HepG2 (cell line): ENCODE measurements at regions not wholly inside any gene's neighbourhood (a gene's known extent, or its start where the extent isn't known, plus 50 kb on each side); places are given as distances from the start of the nearest gene placed in this dataset.
"Not testable (repeated sequence)": the region's sequence is repeated elsewhere in the genome, so short reads cannot be mapped to it uniquely, and the experiment has no call there.

Experiments used
- ATAC-seq: fragments of 200-7000 bp; cut with Tn5 transposase; 3 replicates; pipeline ENCODE4 v1.9.1; 2020; ENCODE audit warnings: mild to moderate bottlenecking, moderate library complexity
- BruUV-seq: library from RNA; stranded (reverse); fragments of 400-500 nt; replicated peaks from 2 replicates; lab custom pipeline; 2021; lab: Mats Ljungman, UMichigan
- CTCF ChIA-PET: fragments of 300-600 bp; formaldehyde crosslinking; extraction: SDS; loops from one replicate; lab custom pipeline; 2021; ENCODE audit warnings: low total read pairs, inconsistent platforms, low intra/inter-chr PET ratio; lab: Yijun Ruan, JAX
- POLR2A ChIA-PET: fragments of 350-600 bp; sonication (Branson Sonifier 250); formaldehyde crosslinking; loops from one replicate; lab custom pipeline; 2020; ENCODE audit warnings: antibody characterized with exemption, inconsistent platforms; lab: Yijun Ruan, JAX
- DNase-seq: peaks from one replicate; pipeline ENCODE4 v3.0.0-alpha.2; 2015; ENCODE audit warnings: low spot score
- FAIRE-seq: peaks from 3 replicates; lab custom pipeline; 2011; peaks lifted over from hg19 to GRCh38; lab: Jason Lieb, UNC
- H2AFZ ChIP-seq: one replicate; pipeline ENCODE4 v1.6.1; 2011; ENCODE audit warnings: low read length, inconsistent platforms
- H3K27ac ChIP-seq: fragments of 300-600 bp; 3 replicates; pipeline ENCODE4 v1.8.0; 2011; ENCODE audit warnings: mixed run types, mild to moderate bottlenecking, mixed read lengths, low read length, inconsistent platforms; ENCODE audit not compliant: insufficient read depth; ENCODE audit errors: extremely low read length
- H3K27me3 ChIP-seq, 2 experiments: fragments of 200-600 bp in 1 of 2; 2 replicates in 1 of 2; 3 replicates in 1 of 2; pipeline versions ENCODE4 v1.6.0 to v1.8.0; 2011; ENCODE audit warnings: low read length in 2 of 2, mild to moderate bottlenecking in 2 of 2, moderate library complexity in 2 of 2, inconsistent platforms in 1 of 2; ENCODE audit not compliant: insufficient read depth in 2 of 2, control insufficient read depth in 1 of 2
- H3K36me3 ChIP-seq, 2 experiments: fragments of 200-600 bp in 1 of 2; replicated peaks in 1 of 2; 2 replicates in 1 of 2; 3 replicates in 1 of 2; pipeline versions ENCODE4 v1.5.1 to v1.8.0; 2011; ENCODE audit warnings: low read length in 2 of 2, inconsistent platforms in 1 of 2; ENCODE audit not compliant: insufficient read depth in 2 of 2, control insufficient read depth in 1 of 2
- H3K4me1 ChIP-seq: 2 replicates; pipeline ENCODE4 v1.5.1; 2012; ENCODE audit warnings: low read length, inconsistent platforms; ENCODE audit not compliant: insufficient read depth
- H3K4me2 ChIP-seq: 2 replicates; pipeline ENCODE4 v1.6.0; 2011; ENCODE audit warnings: low read depth, low read length, inconsistent platforms
- H3K4me3 ChIP-seq, 3 experiments: fragments of 200-600 bp in 1 of 3; sonication (generic), shearing (Covaris generic) in 1 of 3; replicated peaks in 1 of 3; 2 replicates each; pipeline ENCODE4 v1.5.1; 2011 to 2016; ENCODE audit warnings: low read length in 3 of 3, inconsistent platforms in 2 of 3, low read depth in 2 of 3, mild to moderate bottlenecking in 2 of 3, control low read depth in 1 of 3, mixed read lengths in 1 of 3; ENCODE audit not compliant: insufficient read depth in 1 of 3
- H3K79me2 ChIP-seq: one replicate; pipeline ENCODE4 v1.6.1; 2011; ENCODE audit warnings: low read length, inconsistent platforms; ENCODE audit not compliant: insufficient read depth
- H3K9ac ChIP-seq: 2 replicates; pipeline ENCODE4 v1.6.0; 2011; ENCODE audit warnings: mild to moderate bottlenecking, low read depth, low read length, inconsistent platforms; ENCODE audit not compliant: insufficient read depth
- H3K9me3 ChIP-seq: 2 replicates; pipeline ENCODE4 v1.5.1; 2012; ENCODE audit warnings: mild to moderate bottlenecking, low read length
- H4K20me1 ChIP-seq: 2 replicates; pipeline ENCODE4 v1.6.0; 2011; ENCODE audit warnings: inconsistent platforms, mild to moderate bottlenecking, low read length, moderate library complexity; ENCODE audit not compliant: insufficient read depth
- ATF1 ChIP-seq: IDR thresholded peaks from 2 replicates; pipeline ENCODE4 v1.6.1; 2016; ENCODE audit warnings: mild to moderate bottlenecking, control low read depth
- BRCA1 ChIP-seq: sonication (generic); formaldehyde crosslinking; IDR thresholded peaks from 2 replicates; pipeline ENCODE4 v1.4.0; 2020; ENCODE audit warnings: missing genetic modification reagents
- CBFB ChIP-seq: sonication (generic); formaldehyde crosslinking; IDR thresholded peaks from 2 replicates; pipeline ENCODE4 v1.4.0; 2020; ENCODE audit warnings: missing genetic modification reagents
- FOXM1 ChIP-seq: sonication (generic); formaldehyde crosslinking; IDR thresholded peaks from 2 replicates; pipeline ENCODE4 v1.5.0; 2020; ENCODE audit warnings: missing genetic modification reagents
- WGBS: methylation state at CpG from one replicate; pipeline ENCODE4 v1.1.6; 2017; ENCODE audit warnings: low lambda C conversion rate; 5-methylcytosine and 5-hydroxymethylcytosine counted together
- in situ Hi-C: cut with HindIII; loops from 2 replicates; pipeline ENCODE4 v1.10.0; 2017; ENCODE audit warnings: low pct_unique_long_range_greater_than_20kb; ENCODE audit not compliant: extremely low pct_ligation_motif_present
- intact Hi-C: fragments of 100-400 bp; cut with micrococcal nuclease; formaldehyde crosslinking; loops from one replicate; pipeline ENCODE4 v1.10.0; 2022; ENCODE audit not compliant: unreplicated experiment
- TF ChIP-seq, protein P1 (sequence below): IDR thresholded peaks from 2 replicates; pipeline ENCODE4 v1.6.1; 2012; ENCODE audit warnings: low read depth, low read length, improper control_type of control experiment

DNA sequence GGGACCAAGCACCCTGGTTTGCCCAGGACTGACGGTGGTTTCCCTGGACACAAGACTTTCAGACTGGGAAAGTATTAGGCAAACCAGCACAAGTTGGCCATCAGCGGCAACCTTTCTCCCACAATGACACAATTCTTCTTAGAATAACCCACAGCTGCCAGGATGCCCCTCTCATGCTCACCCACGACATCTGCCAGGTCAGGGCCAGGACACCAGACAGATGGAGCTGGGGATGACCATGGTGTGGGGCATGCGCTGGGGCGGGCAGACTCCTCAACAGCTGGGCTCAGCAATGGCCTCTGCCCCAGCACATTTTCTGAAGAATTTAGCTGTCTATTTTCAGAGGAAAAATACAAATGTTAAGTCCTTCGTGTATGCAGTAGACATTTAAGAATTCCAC, 226.4 kb downstream of the FNDC1 start:
- Histone ChIP-seq H3K9ac (no peak overlapping the region), H3K36me3 (no peaks in the 10 kb centered on the region), H3K4me1 (no peaks in the 10 kb centered on the region), H3K27ac (no peak overlapping the region), H4K20me1 (no peaks in the 10 kb centered on the region), H3K4me2 (no peak overlapping the region), H3K27me3 (peaks cover 0 to 12% of the 10 kb centered on the region in 2 experiments; a peak in 2 of 5 replicates), H3K4me3 (no peak overlapping the region), H3K79me2 (no peaks in the 10 kb centered on the region), H3K9me3 (no peaks in the 10 kb centered on the region), H2AFZ (no peak overlapping the region)
- POLR2A ChIA-PET, result no interaction called here
- no peak for DNase-seq
- FAIRE-seq, result no peak
- WGBS, result 19% methylated on average over 6 of the region's 6 CpGs
- CTCF ChIA-PET, result no interaction called here
- TF ChIP-seq CBFB (CRISPR knock-in tag) (no peak), FOXM1 (no peak), ATF1 (CRISPR knock-in tag) (no peak), BRCA1 (no peak)
- TF ChIP-seq, protein P1, sequence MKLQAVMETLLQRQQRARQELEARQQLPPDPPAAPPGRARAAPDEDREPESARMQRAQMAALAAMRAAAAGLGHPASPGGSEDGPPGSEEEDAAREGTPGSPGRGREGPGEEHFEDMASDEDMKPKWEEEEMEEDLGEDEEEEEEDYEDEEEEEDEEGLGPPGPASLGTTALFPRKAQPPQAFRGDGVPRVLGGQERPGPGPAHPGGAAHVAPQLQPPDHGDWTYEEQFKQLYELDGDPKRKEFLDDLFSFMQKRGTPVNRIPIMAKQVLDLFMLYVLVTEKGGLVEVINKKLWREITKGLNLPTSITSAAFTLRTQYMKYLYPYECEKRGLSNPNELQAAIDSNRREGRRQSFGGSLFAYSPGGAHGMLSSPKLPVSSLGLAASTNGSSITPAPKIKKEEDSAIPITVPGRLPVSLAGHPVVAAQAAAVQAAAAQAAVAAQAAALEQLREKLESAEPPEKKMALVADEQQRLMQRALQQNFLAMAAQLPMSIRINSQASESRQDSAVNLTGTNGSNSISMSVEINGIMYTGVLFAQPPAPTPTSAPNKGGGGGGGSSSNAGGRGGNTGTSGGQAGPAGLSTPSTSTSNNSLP, result no peak
- in situ Hi-C loops, result no loop called here
- no TSS peak for BruUV-seq
- ATAC-seq, result no peak
- intact Hi-C loops, result no loop called here

DNA sequence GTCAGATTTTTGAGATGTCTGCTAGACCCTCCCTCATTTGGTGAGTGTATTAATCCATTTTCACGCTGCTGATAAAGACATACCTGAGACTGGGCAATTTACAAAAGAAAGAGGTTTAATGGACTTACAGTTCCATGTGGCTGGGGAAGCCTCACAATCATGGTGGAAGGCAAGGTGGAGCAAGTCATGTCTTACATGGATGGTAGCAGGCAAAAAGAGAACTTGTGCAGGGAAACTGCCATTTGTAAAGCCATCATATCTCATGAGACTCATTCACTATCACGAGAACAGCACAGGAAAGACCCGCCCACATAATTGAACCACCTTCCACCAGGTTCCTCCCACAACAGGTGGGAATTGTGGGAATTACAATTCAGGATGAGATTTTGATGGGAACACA, 223.5 kb downstream of the FNDC1 start:
- H3K9me3 ChIP-seq, in situ Hi-C loops, H3K27me3 ChIP-seq, H3K9ac ChIP-seq, BruUV-seq, H3K4me3 ChIP-seq, H3K4me2 ChIP-seq, ATAC-seq, H3K4me1 ChIP-seq, H4K20me1 ChIP-seq, CTCF ChIA-PET, H3K36me3 ChIP-seq, H2AFZ ChIP-seq, POLR2A ChIA-PET, intact Hi-C loops, FAIRE-seq, DNase-seq, H3K27ac ChIP-seq, H3K79me2 ChIP-seq: not testable (repeated sequence)
- WGBS, result 0% methylated on average over 3 of the region's 3 CpGs
